HG02588 (cell line): ENCODE measurements at regions not wholly inside any gene's neighbourhood (a gene's known extent, or its start where the extent isn't known, plus 50 kb on each side); places are given as distances from the start of the nearest gene placed in this dataset.

Experiments used
- ATAC-seq: cut with Tn5 transposase; IDR thresholded peaks from one replicate; pipeline ENCODE4 v1.9.1; 2021; ENCODE audit warnings: mild to moderate bottlenecking, moderate library complexity; ENCODE audit not compliant: unreplicated experiment

DNA sequence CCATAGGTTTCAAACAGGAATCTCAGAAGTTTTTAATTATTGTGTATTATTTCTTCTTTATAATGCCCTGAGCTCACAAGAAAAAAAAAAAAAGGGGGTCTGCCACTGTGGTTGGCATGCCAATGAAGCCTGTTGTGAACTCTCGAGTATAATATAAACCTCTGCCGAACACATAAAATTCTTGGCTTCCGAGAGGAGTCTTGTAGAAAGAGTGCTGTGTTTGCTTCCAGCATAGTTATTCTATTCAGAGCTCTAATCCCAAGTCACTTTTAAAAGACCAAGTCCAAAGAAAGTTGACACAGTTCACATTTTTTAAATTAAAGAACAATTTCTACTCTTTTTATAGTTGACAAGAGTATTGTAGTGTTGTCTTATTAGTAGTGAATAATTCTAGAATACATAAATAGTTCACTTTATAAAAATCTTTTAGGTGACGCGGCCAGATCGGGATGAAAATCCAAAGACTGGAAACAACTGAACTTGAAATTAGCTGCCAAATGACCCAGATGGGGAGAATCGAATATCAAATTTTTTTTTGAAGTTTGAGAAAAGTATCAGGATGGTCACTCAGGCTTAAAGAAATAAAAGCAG is 293.2 kb downstream of the DUSP10 start:
- no peak for ATAC-seq

DNA sequence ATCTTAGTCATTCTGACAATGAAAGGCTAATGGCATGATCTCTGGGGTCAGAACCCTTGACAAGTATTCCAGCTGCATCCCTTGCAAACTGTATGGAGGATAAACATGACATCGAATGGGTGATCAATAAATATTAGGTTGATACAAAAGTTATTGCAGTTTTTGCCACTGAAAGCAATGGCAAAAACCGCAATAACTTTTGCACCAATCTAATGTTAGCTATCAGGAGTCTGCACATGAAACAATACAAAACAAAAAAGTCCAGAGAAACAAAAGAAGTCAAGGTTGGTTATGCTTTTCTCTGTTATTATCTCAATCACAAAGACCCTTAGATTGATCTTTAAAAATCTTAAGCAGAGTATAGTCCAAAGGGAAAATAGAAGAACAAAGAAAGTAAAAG is 292.7 kb downstream of the DUSP10 start:
- no peak for ATAC-seq

DNA sequence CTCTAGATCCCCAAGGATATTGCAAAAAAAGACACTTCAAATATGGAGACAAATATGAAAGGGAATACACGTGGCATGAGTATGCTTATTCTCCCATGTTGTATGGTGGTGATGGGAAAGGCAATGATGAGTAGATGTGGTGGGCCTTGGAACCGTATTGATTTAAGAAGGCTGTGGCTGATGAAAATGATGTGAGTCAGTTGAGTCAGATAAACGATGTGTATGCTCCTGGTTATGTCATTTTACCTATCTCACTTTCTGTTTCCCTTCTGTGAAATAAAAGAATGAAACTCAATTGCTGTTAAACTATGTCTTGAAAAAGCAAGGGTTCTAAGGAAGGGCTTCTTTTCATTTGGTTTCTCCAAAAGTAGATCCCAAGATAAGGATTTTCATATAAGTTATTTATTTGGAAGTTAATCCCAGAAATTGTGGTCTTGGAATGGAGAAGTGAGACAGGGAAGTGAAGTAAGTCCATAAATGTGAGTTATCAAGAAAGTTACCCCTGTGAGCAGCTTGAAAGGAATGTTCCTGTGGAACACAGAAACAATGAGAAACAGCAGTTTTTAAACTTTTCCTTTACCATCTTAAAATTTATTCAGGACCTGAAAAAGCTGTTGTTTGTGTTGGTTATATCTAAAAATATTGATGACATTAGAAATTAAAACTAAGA is 292.0 kb downstream of the DUSP10 start:
- no peak for ATAC-seq

DNA sequence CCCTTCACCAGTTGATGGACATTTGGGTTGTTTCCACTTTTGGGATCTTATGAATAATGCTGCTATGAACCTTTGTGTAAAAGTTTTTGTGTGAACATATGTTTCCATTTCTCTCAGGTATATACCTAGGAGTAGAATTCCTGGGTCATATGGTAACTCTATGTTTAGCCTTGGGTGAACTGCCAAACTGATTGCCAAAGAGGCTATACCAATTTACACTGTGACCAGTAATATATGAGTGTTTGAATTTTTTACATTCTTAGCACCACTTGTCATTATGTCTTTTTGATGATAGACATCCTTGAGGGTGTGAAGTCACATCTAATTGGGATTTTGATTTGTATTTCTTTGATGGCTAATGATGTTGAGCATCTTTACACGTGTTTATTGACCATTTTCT is 290.1 kb downstream of the DUSP10 start:
- ATAC-seq, result no peak

DNA sequence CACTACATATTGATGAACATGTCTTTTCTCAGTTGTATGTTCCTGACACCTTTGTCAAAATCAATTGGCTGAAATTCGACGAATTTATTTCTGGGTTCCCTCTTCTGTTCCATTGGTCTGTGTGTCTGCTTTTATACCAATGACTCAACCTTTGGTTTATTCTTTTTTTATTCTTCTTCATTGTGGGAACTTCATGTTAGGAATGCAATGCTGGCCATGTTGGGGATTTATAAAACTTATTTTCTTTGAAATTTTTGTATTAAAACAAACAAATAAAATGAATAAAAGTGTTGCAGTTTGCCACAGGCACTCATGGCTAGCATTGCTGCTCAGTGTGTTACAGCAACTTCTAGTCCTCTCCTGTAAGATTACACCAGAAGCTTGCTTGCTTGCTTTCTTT is 287.8 kb downstream of the DUSP10 start:
- ATAC-seq, result no peak

DNA sequence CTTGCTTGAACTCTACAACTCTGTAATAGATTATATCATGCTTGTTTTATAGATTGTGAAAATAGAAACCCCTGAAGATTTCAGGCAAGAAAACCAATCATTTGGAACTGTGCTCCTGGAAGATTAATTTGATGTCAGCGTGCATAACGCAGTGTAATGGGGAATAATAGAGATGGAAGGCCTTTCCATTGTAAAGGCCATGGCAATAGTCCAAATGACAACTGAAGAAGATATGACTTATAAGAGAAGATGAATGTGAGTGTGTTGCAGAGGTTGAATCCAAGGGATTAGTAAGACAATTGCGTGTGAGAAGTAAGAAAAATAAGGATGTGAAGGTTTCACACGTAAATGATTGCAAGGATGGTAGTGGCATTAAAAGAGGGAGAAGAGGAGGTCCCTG is 285.0 kb downstream of the DUSP10 start:
- ATAC-seq, result no peak

DNA sequence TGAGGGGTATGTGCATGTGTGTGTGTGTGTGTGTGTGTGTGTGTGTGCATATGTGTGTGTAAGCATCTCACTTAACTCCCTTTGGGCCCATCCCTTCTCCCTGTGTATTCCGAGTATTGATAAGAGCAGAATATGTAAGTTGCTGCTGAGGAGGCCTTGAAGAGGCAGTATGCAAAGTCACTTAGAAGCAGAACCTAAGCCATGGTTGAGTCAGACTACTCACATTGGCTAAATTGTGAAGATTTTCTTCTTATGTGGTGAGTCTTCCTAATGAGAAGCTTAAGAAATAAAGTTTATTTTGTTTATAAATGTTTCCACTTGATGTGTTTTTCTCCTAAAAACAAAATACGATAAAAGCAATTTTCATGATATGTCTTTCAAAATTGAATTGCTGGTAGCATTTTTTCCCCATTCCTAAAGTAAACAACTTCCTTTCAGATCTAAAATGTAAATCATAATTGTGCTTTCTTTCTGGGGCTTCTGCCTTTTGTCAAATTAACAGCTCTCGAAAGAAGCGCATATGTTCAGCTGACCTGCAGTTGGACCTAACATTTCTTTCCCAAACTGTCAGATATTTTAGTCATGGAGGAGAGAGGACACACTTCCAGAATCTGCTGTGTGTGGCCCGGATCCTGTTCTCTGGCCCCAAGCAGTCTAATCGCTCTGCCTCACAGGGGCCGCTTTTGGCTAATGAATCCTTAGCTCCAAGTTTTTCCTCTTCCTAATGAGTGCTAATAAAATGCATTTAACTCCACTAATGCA is 284.0 kb downstream of the DUSP10 start:
- no peak for ATAC-seq

DNA sequence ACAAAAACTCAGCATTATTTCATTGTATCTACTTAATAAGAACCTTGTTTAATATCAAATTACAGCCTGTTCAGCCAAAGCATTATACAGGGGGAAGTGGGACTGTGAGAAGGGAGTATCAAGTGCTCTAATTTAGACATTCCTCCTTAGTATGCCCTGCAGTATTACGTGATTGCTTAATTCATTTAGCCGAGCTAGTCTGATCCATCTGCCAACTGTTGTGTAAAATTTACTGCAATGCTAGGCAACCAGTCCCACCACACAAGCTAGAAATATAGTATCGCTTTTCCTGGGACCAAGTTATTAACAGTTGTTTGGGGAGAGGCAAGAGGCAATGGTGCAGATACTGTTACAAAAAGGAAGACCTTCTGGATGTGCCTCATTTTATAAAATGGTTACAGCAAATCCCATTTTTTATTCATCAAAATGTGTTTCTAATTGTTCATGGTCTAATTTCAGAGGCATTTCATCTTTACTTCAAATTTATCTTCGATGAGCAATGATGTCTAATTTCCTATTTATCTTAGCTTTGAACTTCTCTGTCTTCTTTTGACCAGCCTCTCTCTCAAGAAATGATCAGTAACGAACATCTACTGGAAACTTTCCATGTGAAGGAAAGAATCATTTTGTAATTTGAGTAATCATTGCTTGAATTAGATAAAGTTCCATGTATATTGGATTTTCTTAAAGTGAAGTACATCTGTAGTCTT is 283.3 kb downstream of the DUSP10 start:
- ATAC-seq, result no peak

DNA sequence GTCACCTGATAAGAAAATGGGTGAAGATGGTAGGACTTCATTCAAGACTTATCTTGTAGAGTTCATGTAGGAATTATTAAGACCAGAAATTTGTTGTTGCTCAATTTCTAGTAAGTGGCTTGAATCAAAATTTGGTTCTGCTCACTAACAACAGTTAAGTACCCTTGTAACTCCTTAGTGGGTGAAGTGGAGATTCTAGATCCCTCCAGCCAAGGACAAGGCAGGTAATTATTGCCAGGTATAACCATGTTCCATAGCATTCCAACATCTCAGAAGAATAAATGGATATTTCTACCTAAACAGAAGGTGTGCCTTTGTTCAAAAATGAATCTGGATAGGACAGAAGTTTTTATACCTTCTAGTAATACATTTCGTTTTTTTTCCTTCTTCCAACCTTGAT is 282.3 kb downstream of the DUSP10 start:
- ATAC-seq, result no peak

DNA sequence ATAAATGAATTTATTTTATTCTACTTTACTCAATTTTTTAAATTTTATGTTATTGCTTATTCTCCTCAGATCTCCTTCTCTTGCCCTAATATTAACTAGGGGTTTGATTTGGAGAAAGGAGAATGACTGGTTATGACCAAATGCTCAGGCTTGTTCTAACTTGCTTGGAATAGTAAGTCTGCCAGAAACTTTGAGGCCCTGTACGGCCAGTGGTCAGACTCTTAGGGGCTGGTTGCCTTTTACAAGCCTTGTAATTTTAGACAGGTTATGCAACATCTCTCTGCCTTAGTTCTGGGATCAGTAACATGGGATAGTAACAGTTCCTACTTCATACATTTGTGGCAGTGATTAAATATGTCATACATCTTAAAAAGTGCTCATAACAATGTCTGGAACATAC is 279.5 kb downstream of the DUSP10 start:
- no peak for ATAC-seq

DNA sequence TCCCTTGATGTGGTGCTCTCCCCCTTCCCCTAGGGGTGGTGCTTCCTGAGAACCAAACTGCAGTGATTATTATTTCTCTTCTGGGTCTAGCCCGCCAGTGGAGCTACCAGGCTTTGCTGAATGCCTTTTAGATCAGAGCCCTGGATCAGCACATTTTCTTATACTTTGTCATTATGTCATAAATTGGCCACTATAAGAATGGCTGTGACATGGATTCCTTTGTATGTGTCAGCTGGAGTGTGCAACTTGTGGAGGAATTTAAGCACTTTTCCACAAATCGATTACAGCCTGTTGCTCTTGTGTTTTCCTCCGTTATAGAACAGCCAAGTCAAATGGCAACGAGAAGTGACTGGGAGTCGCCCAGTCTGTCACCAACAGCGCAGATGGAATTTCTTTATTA is 273.3 kb downstream of the DUSP10 start:
- no peak for ATAC-seq

DNA sequence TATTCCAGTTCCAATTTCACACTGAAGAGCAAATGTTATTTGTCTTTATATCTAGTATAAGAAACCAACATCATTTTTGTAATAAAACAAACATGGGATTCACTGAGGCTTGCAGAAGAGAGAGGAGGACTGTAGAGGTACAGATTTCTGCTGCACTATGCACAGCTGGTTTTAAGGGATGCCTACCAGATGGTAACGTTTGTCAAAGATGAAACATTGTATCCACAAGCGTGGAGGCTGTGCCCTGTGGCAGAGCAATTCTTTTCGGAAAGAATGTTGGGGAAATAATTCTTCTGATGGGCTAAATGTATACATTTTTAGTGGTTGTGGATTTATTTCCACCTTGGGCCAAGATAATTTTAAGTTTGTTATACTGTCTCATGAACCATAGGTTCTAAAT is 272.4 kb downstream of the DUSP10 start:
- ATAC-seq, result no peak

DNA sequence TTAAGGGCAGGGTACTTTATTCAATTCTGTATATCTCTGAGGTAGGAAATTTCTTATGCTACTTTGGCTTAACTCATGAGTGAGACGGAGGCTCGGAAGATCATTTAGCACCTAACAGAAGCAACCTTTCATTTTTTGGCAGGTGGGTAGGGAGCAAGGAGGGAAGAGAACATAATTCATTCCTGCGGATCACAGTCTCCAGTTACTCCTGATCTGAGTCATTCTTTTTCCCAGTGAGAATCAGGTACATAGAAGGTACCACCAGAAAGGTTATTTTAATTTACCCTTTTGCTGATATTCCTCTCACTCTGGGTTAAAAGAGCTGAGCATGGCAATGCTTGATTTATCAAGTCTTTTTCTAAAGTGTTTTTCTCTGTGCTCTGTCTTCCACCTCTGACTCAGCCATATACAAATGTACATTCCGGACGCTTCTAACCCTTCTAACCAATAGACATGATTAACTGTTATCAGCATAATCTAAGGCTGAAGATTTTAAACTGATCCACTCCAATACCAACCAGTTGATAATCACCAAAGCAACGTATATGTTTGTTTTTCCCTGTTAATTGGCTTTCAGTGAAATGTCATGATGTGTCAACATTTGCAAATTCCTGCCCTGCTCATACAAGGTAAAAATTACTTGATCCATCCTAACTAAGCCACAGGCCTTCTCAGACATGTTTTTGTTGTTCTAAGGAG is 271.7 kb downstream of the DUSP10 start:
- ATAC-seq, result no peak

DNA sequence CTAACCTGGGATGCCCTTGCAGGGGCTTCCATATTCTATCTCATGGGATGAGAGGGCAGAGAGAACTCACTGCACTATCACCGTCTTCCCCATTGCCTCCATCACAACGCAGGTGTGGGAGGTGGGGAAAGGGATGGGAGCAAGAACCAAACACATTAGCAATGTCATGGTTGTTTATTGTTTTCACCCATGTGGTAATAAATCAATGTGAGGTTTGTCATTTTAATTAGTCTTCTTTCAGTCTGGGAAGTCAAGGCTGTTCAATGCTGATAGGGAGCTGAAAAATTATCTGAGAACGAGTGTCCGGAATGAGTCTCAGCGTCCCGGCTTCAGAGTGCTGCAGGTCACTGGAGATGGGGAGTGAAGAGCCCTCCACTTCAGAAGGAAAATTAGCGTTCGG is 268.5 kb downstream of the DUSP10 start:
- no peak for ATAC-seq

DNA sequence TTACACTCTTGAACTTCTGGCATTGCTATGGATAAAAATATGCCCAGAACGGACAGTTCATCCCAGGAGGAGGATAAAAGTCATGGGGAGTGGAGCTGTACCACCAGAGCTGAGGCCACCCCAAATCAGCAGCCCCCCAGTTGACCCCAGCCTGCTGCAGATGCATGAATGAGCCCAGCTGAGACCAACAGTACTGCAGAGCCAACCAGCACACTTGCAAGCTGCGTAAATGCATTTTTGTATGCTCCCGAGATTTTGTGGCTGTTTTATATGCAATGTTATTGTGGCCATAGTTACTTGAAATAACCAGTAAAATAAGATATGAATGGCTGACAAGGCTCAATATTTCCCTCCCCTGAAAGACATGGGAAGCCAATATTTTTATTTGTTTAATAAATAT is 264.6 kb downstream of the DUSP10 start:
- ATAC-seq, result no peak

DNA sequence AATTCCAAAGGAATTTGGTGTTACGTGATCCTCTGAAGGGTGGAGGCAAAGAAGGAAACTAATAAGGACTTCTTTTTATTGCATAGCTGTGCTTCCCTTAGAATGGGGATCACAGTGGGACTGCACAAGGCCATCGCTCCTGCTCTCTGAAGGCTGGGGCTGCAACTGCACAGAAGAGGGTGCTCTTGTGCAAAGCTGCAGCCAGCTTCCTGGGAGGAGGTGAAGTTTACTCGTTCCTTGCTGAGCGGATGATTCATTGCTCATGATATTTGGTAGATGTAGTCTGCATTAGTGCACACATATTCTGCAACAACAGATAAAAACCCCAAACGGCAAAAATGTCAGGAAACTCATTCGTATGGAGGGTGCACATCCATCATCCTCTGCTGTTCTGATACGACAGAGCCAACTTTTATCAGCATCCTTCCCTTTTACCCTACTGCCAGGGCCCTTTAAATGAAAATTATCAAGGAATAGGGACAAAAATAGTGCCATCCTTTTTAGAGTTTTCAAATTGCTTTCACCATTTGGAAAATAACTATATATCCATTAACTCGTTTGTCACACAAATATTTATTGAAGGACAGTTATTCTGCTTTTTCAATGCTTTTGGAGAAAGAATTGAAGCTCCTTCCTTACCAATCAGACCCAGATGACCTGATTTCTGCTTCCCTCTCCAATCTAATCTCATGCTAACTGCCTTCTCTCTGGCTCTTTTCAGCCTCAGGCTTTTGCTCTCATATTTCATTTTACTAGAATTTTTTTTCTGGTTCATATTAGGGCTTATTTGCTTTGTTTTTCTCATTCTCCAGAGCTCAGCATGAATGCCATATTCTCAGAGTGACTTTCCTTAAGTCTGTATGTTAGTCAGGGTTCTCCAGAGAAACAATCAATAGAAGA is 263.6 kb downstream of the DUSP10 start:
- peak; percentile 94 for ATAC-seq

DNA sequence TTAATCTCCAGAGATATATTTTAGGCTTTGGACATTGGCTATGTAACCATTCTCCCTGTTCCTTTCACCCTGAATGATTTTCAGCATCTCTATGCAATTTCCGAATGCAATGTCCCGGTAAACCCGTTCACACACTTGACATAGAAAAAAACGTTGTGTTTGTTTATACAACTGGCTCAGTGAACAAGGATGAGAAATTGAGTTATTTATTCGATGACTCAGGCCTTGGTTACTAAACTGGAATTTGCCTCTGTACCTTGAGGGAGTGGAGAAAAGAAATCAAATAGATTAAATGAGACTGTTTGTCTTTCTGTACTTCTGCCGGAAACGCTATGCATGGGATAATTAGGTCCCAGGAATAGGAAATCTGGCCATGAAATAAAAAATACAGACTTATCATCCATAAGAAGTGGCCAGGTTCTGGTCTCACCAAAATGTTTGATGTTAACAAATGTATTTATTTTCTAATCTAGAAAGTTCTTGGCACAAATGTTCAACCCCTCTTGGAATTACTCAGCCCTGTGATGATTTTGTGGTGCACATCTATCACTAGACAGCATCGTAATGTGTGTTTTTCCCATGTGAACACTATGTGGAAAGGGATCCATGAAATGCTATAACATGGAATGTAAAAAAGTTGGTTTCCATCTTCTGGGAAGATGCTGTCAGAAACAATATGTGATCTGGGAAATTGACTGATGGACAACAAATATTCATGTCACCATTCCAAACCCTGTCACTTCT is 253.9 kb downstream of the DUSP10 start:
- ATAC-seq, result no peak

DNA sequence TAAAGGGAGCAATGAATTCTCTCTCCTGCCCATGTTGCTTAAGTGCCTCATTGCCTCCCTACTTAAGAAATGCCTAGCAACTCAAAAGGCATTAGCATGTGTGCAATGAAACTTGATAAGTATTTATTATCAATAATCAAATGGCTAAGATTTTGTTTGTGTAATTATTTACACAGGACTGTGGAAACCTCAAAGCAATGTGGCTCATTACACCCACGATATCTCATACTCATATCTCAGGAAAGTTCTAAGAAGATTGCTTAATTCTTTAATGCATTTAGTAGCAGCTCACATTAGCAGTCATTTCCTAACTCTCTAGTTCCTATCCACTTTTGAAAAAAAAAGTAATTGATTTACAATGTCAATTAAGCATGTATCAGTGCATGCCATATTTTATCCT is 253.3 kb downstream of the DUSP10 start:
- no peak for ATAC-seq

DNA sequence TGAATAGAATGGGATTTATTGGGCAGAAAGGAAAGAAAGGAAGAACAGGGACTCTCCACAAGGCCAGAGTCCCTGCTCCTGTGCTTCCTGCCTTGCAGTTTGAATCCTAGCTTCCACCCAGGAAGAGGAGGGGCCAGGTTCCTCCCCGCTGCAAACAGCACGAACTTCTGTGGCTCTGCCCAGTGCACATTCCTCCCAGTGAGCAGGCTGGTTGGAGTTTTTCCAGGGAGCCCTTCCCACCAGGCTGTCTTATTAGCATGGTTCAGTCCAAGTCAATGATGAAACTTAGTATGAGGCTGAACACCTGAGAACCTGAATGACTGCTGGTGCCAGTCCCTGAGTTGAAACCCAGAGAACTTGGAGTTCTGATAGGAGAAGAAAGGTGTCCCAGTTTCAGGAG is 247.2 kb downstream of the DUSP10 start:
- no peak for ATAC-seq
